ENCODE measurements at regions not wholly inside any gene's neighbourhood (a gene's known extent, or its start where the extent isn't known, plus 50 kb on each side); places are given as distances from the start of the nearest gene placed in this dataset.

GRCh38 chr21:43311301-43311817, 115.6 kb downstream of the SIK1 start:
- ChIA-PET POLR2A (ENCODE audit: low non-redundant PET) (no interaction called here), CTCF (no interaction called here)
- no peak for TF ChIP-seq EZH2 (IDR thresholded peaks at IDR 0.05; ENCODE audit: borderline replicate concordance, low read depth, low read length, poor library complexity, severe bottlenecking)
- TF ChIP-seq CTCF (conservative IDR thresholded peaks at IDR 0.05; ENCODE audit: low read depth, low read length) = no peak
- DNase-seq (ENCODE audit: low spot score) = no peak
- Histone ChIP-seq H3K27me3 (replicated peaks; ENCODE audit: insufficient read depth, low read depth, low read length, poor library complexity) (no peaks in the 10 kb centered on the region), H3K4me1 (ENCODE audit: insufficient read depth, low read length, poor library complexity, severe bottlenecking) (no peaks in the 10 kb centered on the region), H3K27ac (ENCODE audit: low read depth, low read length, poor library complexity, severe bottlenecking) (no peak overlapping the region), H3K4me3 (ENCODE audit: low read depth, low read length, poor library complexity, severe bottlenecking) (no peak overlapping the region), H3K36me3 (ENCODE audit: insufficient read depth, low read length, poor library complexity, severe bottlenecking) (no peaks in the 10 kb centered on the region), H3K9me3 (ENCODE audit: low read depth, low read length, poor library complexity, severe bottlenecking) (no peaks in the 10 kb centered on the region)
- no TSS peak for BruUV-seq (replicated peaks)
- intact Hi-C loops (cut with micrococcal nuclease; ENCODE audit: unreplicated experiment) = loop anchor here (10.0 kb wide), 1 partner anchor 333 kb away; no protein-coding TSS in a partner anchor

- CTCF ChIA-PET = no interaction called here
- Histone ChIP-seq H3K4me3 (ENCODE audit: low read depth, low read length, poor library complexity, severe bottlenecking) (no peak overlapping the region), H3K4me1 (ENCODE audit: insufficient read depth, low read length, poor library complexity, severe bottlenecking) (no peaks in the 10 kb centered on the region), H3K9me3 (ENCODE audit: low read depth, low read length, poor library complexity, severe bottlenecking) (no peaks in the 10 kb centered on the region), H3K36me3 (ENCODE audit: insufficient read depth, low read length, poor library complexity, severe bottlenecking) (no peaks in the 10 kb centered on the region), H3K27ac (ENCODE audit: low read depth, low read length, poor library complexity, severe bottlenecking) (no peak overlapping the region), H3K27me3 (replicated peaks; ENCODE audit: insufficient read depth, low read depth, low read length, poor library complexity) (no peaks in the 10 kb centered on the region)
- POLR2A ChIA-PET (ENCODE audit: low non-redundant PET) = no interaction called here
- TF ChIP-seq EZH2 (IDR thresholded peaks at IDR 0.05; ENCODE audit: borderline replicate concordance, low read depth, low read length, poor library complexity, severe bottlenecking) = no peak
- TF ChIP-seq CTCF (conservative IDR thresholded peaks at IDR 0.05; ENCODE audit: low read depth, low read length) = no peak
- intact Hi-C loops (cut with micrococcal nuclease; ENCODE audit: unreplicated experiment) = no loop called here
- no peak for DNase-seq (ENCODE audit: low spot score)
- BruUV-seq (replicated peaks) = no TSS peak
These were observed 118.1 kb downstream of the SIK1 start for GRCh38 chr21:43308815-43309283.

GRCh38 chr21:43308101-43308814, 118.7 kb downstream of the SIK1 start:
- no TSS peak for BruUV-seq (replicated peaks)
- CTCF ChIA-PET = no interaction called here
- intact Hi-C loops (cut with micrococcal nuclease; ENCODE audit: unreplicated experiment) = no loop called here
- no peak for DNase-seq (ENCODE audit: low spot score)
- POLR2A ChIA-PET (ENCODE audit: low non-redundant PET) = no interaction called here
- Histone ChIP-seq H3K27me3 (replicated peaks; ENCODE audit: insufficient read depth, low read depth, low read length, poor library complexity) (no peaks in the 10 kb centered on the region), H3K9me3 (ENCODE audit: low read depth, low read length, poor library complexity, severe bottlenecking) (no peaks in the 10 kb centered on the region), H3K27ac (ENCODE audit: low read depth, low read length, poor library complexity, severe bottlenecking) (no peak overlapping the region), H3K4me1 (ENCODE audit: insufficient read depth, low read length, poor library complexity, severe bottlenecking) (no peaks in the 10 kb centered on the region), H3K4me3 (ENCODE audit: low read depth, low read length, poor library complexity, severe bottlenecking) (no peak overlapping the region), H3K36me3 (ENCODE audit: insufficient read depth, low read length, poor library complexity, severe bottlenecking) (no peaks in the 10 kb centered on the region)
- TF ChIP-seq EZH2 (IDR thresholded peaks at IDR 0.05; ENCODE audit: borderline replicate concordance, low read depth, low read length, poor library complexity, severe bottlenecking) (no peak), CTCF (conservative IDR thresholded peaks at IDR 0.05; ENCODE audit: low read depth, low read length) (no peak)

All from A673 (cell line).